GM23338 (cell line): ENCODE measurements at regions not wholly inside any gene's neighbourhood (a gene's known extent, or its start where the extent isn't known, plus 50 kb on each side); places are given as distances from the start of the nearest gene placed in this dataset.

Experiments
- ATAC-seq: fragments of 200-7000 bp; cut with Tn5 transposase; 3 replicates; pipeline ENCODE4 v1.9.1; 2020
- DNase-seq: peaks from one replicate; pipeline ENCODE4 v3.0.0-alpha.2; 2015; ENCODE audit warnings: low spot score
- H2AFZ ChIP-seq: fragments of 200-600 bp; sonication (generic); 2 replicates; pipeline ENCODE4 v1.8.0; 2016; ENCODE audit warnings: antibody characterized with exemption, mild to moderate bottlenecking, moderate library complexity
- H3F3A ChIP-seq: fragments of 200-600 bp; sonication (generic); replicated peaks from 2 replicates; pipeline ENCODE4 v1.8.0; 2017; ENCODE audit warnings: antibody characterized with exemption, mixed run types, low read depth
- H3K27ac ChIP-seq: fragments of 200-600 bp; sonication (generic); 2 replicates; pipeline ENCODE4 v1.6.1; 2016; ENCODE audit warnings: low read depth
- H3K27me3 ChIP-seq: fragments of 200-600 bp; sonication (generic); 2 replicates; pipeline ENCODE4 v1.8.0; 2016; ENCODE audit warnings: mild to moderate bottlenecking, mixed run types, moderate library complexity; ENCODE audit not compliant: insufficient read depth
- H3K36me3 ChIP-seq: fragments of 200-600 bp; sonication (generic); 2 replicates; pipeline ENCODE4 v1.8.0; 2016; ENCODE audit warnings: mild to moderate bottlenecking; ENCODE audit not compliant: insufficient read depth
- H3K4me1 ChIP-seq: fragments of 200-600 bp; sonication (generic); 2 replicates; pipeline ENCODE4 v1.8.0; 2016; ENCODE audit warnings: mild to moderate bottlenecking, moderate library complexity; ENCODE audit not compliant: insufficient read depth
- H3K4me2 ChIP-seq: fragments of 200-600 bp; sonication (generic); 2 replicates; pipeline ENCODE4 v1.7.1; 2017; ENCODE audit warnings: mixed run types
- H3K4me3 ChIP-seq: fragments of 200-600 bp; sonication (generic); 2 replicates; pipeline ENCODE4 v1.6.1; 2016; ENCODE audit warnings: mixed run types
- H3K79me2 ChIP-seq: fragments of 200-600 bp; sonication (generic); replicated peaks from 2 replicates; pipeline ENCODE4 v1.8.0; 2017; ENCODE audit warnings: mild to moderate bottlenecking; ENCODE audit not compliant: insufficient read depth
- H3K9me2 ChIP-seq: fragments of 200-600 bp; sonication (generic); 2 replicates; pipeline ENCODE4 v1.8.0; 2017; ENCODE audit not compliant: insufficient read depth
- H4K20me1 ChIP-seq: fragments of 200-600 bp; sonication (generic); replicated peaks from 2 replicates; pipeline ENCODE4 v1.8.0; 2017; ENCODE audit warnings: mild to moderate bottlenecking; ENCODE audit not compliant: insufficient read depth
- H3K27ac Mint-ChIP-seq: 2 replicates; pipeline ENCODE4 v1.8.0; 2020; ENCODE audit warnings: inconsistent platforms, mild to moderate bottlenecking, moderate library complexity, mixed read lengths
- H3K27me3 Mint-ChIP-seq: 3 replicates; pipeline ENCODE4 v1.8.0; 2022; ENCODE audit warnings: low read depth, mild to moderate bottlenecking, moderate library complexity, mixed read lengths, inconsistent platforms; ENCODE audit not compliant: insufficient read depth, poor library complexity
- H3K36me3 Mint-ChIP-seq: 3 replicates; pipeline ENCODE4 v1.8.0; 2021; ENCODE audit warnings: low read depth, mild to moderate bottlenecking, inconsistent platforms, moderate library complexity, mixed read lengths
- H3K4me1 Mint-ChIP-seq: 3 replicates; pipeline ENCODE4 v1.8.0; 2020; ENCODE audit warnings: mild to moderate bottlenecking, inconsistent platforms, mixed read lengths
- H3K4me3 Mint-ChIP-seq: 3 replicates; pipeline ENCODE4 v1.8.0; 2021; ENCODE audit warnings: moderate library complexity, mild to moderate bottlenecking, inconsistent platforms, mixed read lengths
- H3K9me3 Mint-ChIP-seq: 3 replicates; pipeline ENCODE4 v1.8.0; 2020; ENCODE audit warnings: moderate library complexity, mild to moderate bottlenecking, inconsistent platforms, mixed read lengths
- EZH2 ChIP-seq: fragments of 200-600 bp; sonication (generic); IDR thresholded peaks from one replicate; pipeline ENCODE4 v1.8.0; 2017; ENCODE audit warnings: antibody characterized with exemption, mild to moderate bottlenecking, low read depth; ENCODE audit not compliant: unreplicated experiment
- EZH2phosphoT487 ChIP-seq: fragments of 200-600 bp; sonication (generic); IDR thresholded peaks from one replicate; pipeline ENCODE4 v1.8.1; 2018; ENCODE audit warnings: antibody characterized with exemption; ENCODE audit not compliant: unreplicated experiment
- NANOG ChIP-seq: IDR thresholded peaks from 2 replicates; pipeline ENCODE4 v1.6.1; 2016; ENCODE audit warnings: antibody characterized with exemption, borderline replicate concordance
- POLR2AphosphoS5 ChIP-seq: IDR thresholded peaks from 2 replicates; pipeline ENCODE4 v1.6.1; 2016; ENCODE audit warnings: antibody characterized with exemption, low read depth
- ZNF331 ChIP-seq: fragments of 250-450 bp; sonication (Bioruptor Pico); IDR thresholded peaks from 2 replicates; pipeline ENCODE4 v1.5.0; 2020; ENCODE audit warnings: low read depth, mild to moderate bottlenecking, moderate library complexity
- TF ChIP-seq, protein P1 (sequence below), 2 experiments: fragments of 200-600 bp in 1 of 2; sonication (generic) in 1 of 2; conservative IDR thresholded peaks; 2 replicates each; pipeline versions ENCODE4 v1.5.1 to v1.6.1; 2016 to 2017; ENCODE audit warnings: antibody characterized with exemption in 2 of 2, low read depth in 2 of 2, mild to moderate bottlenecking in 2 of 2, moderate library complexity in 1 of 2
- TF ChIP-seq, protein P2 (sequence below): fragments of 250-450 bp; sonication (Bioruptor Pico); IDR thresholded peaks from 2 replicates; pipeline ENCODE4 v1.5.0; 2020; ENCODE audit warnings: mild to moderate bottlenecking, moderate library complexity
- TF ChIP-seq, protein P3 (sequence below): IDR thresholded peaks from 2 replicates; pipeline ENCODE4 v1.6.1; 2016; ENCODE audit warnings: antibody characterized with exemption

DNA sequence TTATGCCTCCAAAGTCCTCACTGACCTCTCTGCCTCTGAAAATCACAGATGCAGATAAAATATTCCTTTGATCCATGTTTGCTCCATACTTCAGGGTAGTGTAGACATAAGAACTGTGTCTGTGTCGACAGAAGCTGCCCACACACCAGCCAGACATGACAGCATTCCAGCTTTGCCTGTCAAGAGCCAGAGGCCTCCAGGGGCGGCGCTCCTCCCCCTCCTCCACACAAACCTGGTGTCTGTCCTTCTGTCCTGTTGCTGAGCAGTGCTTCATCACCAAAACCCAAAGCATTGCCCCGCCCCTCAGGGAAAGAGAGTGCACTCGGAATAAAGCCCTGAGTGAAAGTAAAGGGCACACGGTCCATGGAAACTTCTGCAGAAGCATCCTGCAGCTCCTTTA lies 379.4 kb downstream of the FBXW7 start:
- Histone ChIP-seq H3K4me2 (no peak overlapping the region), H4K20me1 (no peaks in the 10 kb centered on the region), H3K79me2 (no peaks in the 10 kb centered on the region), H3K4me3 (no peak overlapping the region), H3K27me3 (no peaks in the 10 kb centered on the region), H3K4me1 (no peaks in the 10 kb centered on the region), H3F3A (no peaks in the 10 kb centered on the region), H3K27ac (no peak overlapping the region), H3K9me2 (peaks cover 9% of the 10 kb centered on the region), H2AFZ (no peak overlapping the region; the same call in 1 of the 2 replicates), H3K36me3 (no peaks in the 10 kb centered on the region; the same call in 1 of the 2 replicates)
- no peak overlapping the region for H3K4me3 Mint-ChIP-seq
- H3K27ac Mint-ChIP-seq, result no peak overlapping the region
- DNase-seq (no peak), ATAC-seq (no peak)
- H3K9me3 Mint-ChIP-seq, result peaks cover 3% of the 10 kb centered on the region; the same call in 2 of the 3 replicates
- peaks cover 3% of the 10 kb centered on the region; the same call in 2 of the 3 replicates for H3K4me1 Mint-ChIP-seq
- TF ChIP-seq POLR2AphosphoS5 (no peak), ZNF331 (CRISPR knock-in tag) (no peak), EZH2phosphoT487 (no peak), NANOG (no peak), EZH2 (no peak)
- TF ChIP-seq, protein P1, sequence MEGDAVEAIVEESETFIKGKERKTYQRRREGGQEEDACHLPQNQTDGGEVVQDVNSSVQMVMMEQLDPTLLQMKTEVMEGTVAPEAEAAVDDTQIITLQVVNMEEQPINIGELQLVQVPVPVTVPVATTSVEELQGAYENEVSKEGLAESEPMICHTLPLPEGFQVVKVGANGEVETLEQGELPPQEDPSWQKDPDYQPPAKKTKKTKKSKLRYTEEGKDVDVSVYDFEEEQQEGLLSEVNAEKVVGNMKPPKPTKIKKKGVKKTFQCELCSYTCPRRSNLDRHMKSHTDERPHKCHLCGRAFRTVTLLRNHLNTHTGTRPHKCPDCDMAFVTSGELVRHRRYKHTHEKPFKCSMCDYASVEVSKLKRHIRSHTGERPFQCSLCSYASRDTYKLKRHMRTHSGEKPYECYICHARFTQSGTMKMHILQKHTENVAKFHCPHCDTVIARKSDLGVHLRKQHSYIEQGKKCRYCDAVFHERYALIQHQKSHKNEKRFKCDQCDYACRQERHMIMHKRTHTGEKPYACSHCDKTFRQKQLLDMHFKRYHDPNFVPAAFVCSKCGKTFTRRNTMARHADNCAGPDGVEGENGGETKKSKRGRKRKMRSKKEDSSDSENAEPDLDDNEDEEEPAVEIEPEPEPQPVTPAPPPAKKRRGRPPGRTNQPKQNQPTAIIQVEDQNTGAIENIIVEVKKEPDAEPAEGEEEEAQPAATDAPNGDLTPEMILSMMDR (conservative IDR thresholded peaks at IDR 0.05; ENCODE audit: low read depth in 2 of 2), result no peak
- TF ChIP-seq, protein P2, sequence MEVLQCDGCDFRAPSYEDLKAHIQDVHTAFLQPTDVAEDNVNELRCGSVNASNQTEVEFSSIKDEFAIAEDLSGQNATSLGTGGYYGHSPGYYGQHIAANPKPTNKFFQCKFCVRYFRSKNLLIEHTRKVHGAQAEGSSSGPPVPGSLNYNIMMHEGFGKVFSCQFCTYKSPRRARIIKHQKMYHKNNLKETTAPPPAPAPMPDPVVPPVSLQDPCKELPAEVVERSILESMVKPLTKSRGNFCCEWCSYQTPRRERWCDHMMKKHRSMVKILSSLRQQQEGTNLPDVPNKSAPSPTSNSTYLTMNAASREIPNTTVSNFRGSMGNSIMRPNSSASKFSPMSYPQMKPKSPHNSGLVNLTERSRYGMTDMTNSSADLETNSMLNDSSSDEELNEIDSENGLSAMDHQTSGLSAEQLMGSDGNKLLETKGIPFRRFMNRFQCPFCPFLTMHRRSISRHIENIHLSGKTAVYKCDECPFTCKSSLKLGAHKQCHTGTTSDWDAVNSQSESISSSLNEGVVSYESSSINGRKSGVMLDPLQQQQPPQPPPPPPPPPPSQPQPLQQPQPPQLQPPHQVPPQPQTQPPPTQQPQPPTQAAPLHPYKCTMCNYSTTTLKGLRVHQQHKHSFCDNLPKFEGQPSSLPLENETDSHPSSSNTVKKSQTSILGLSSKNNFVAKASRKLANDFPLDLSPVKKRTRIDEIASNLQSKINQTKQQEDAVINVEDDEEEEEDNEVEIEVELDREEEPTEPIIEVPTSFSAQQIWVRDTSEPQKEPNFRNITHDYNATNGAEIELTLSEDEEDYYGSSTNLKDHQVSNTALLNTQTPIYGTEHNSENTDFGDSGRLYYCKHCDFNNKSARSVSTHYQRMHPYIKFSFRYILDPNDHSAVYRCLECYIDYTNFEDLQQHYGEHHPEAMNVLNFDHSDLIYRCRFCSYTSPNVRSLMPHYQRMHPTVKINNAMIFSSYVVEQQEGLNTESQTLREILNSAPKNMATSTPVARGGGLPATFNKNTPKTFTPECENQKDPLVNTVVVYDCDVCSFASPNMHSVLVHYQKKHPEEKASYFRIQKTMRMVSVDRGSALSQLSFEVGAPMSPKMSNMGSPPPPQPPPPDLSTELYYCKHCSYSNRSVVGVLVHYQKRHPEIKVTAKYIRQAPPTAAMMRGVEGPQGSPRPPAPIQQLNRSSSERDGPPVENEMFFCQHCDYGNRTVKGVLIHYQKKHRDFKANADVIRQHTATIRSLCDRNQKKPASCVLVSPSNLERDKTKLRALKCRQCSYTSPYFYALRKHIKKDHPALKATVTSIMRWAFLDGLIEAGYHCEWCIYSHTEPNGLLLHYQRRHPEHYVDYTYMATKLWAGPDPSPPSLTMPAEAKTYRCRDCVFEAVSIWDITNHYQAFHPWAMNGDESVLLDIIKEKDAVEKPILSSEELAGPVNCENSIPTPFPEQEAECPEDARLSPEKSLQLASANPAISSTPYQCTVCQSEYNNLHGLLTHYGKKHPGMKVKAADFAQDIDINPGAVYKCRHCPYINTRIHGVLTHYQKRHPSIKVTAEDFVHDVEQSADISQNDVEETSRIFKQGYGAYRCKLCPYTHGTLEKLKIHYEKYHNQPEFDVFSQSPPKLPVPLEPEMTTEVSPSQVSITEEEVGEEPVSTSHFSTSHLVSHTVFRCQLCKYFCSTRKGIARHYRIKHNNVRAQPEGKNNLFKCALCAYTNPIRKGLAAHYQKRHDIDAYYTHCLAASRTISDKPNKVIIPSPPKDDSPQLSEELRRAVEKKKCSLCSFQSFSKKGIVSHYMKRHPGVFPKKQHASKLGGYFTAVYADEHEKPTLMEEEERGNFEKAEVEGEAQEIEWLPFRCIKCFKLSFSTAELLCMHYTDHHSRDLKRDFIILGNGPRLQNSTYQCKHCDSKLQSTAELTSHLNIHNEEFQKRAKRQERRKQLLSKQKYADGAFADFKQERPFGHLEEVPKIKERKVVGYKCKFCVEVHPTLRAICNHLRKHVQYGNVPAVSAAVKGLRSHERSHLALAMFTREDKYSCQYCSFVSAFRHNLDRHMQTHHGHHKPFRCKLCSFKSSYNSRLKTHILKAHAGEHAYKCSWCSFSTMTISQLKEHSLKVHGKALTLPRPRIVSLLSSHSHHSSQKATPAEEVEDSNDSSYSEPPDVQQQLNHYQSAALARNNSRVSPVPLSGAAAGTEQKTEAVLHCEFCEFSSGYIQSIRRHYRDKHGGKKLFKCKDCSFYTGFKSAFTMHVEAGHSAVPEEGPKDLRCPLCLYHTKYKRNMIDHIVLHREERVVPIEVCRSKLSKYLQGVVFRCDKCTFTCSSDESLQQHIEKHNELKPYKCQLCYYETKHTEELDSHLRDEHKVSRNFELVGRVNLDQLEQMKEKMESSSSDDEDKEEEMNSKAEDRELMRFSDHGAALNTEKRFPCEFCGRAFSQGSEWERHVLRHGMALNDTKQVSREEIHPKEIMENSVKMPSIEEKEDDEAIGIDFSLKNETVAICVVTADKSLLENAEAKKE (CRISPR knock-in tag), result no peak
- TF ChIP-seq, protein P3, sequence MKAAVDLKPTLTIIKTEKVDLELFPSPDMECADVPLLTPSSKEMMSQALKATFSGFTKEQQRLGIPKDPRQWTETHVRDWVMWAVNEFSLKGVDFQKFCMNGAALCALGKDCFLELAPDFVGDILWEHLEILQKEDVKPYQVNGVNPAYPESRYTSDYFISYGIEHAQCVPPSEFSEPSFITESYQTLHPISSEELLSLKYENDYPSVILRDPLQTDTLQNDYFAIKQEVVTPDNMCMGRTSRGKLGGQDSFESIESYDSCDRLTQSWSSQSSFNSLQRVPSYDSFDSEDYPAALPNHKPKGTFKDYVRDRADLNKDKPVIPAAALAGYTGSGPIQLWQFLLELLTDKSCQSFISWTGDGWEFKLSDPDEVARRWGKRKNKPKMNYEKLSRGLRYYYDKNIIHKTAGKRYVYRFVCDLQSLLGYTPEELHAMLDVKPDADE, result no peak
- no peaks in the 10 kb centered on the region for H3K36me3 Mint-ChIP-seq
- peaks cover 2% of the 10 kb centered on the region for H3K27me3 Mint-ChIP-seq
